RWPE2 (cell line): ENCODE measurements at regions not wholly inside any gene's neighbourhood (a gene's known extent, or its start where the extent isn't known, plus 50 kb on each side); places are given as distances from the start of the nearest gene placed in this dataset.

Source experiments
- ATAC-seq: fragments of 200-7000 bp; cut with Tn5 transposase; 3 replicates; pipeline ENCODE4 v1.9.1; 2021; ENCODE audit warnings: low read depth
- DNase-seq: peaks from one replicate; pipeline ENCODE4 v3.0.0-alpha.2; 2020; ENCODE audit warnings: low spot score
- H3K27ac ChIP-seq: fragments of 450-650 bp; 2 replicates; pipeline ENCODE4 v1.5.1; 2017; ENCODE audit warnings: mild to moderate bottlenecking; ENCODE audit not compliant: poor library complexity, severe bottlenecking
- H3K27me3 ChIP-seq: fragments of 250-450 bp; sonication (Bioruptor Pico); 2 replicates; pipeline ENCODE4 v1.5.1; 2021; ENCODE audit warnings: mild to moderate bottlenecking, moderate library complexity; ENCODE audit not compliant: insufficient read depth, poor library complexity, severe bottlenecking
- H3K36me3 ChIP-seq: fragments of 250-450 bp; sonication (Bioruptor Pico); 2 replicates; pipeline ENCODE4 v1.5.1; 2020; ENCODE audit warnings: low read depth, mild to moderate bottlenecking, moderate library complexity
- H3K4me1 ChIP-seq: fragments of 250-450 bp; sonication (Bioruptor Pico); 2 replicates; pipeline ENCODE4 v1.5.1; 2021; ENCODE audit warnings: mild to moderate bottlenecking, moderate library complexity; ENCODE audit not compliant: insufficient read depth, poor library complexity, severe bottlenecking
- H3K4me3 ChIP-seq: fragments of 250-450 bp; sonication (Bioruptor Pico); 2 replicates; pipeline ENCODE4 v1.5.1; 2021; ENCODE audit warnings: mild to moderate bottlenecking, moderate library complexity; ENCODE audit not compliant: severe bottlenecking
- H3K9me3 ChIP-seq: fragments of 250-450 bp; sonication (Bioruptor Pico); 2 replicates; pipeline ENCODE4 v1.5.1; 2021; ENCODE audit warnings: mild to moderate bottlenecking, moderate library complexity; ENCODE audit not compliant: severe bottlenecking
- CTCF ChIP-seq: fragments of 450-650 bp; IDR thresholded peaks from one replicate; pipeline ENCODE4 v1.5.1; 2017; ENCODE audit warnings: mild to moderate bottlenecking, moderate library complexity; ENCODE audit not compliant: poor library complexity, severe bottlenecking

GRCh38 chr2:71999580-71999979, 148.1 kb downstream of the CYP26B1 start:
- Histone ChIP-seq H3K27me3 (no peaks in the 10 kb centered on the region), H3K4me3 (no peak overlapping the region), H3K36me3 (no peaks in the 10 kb centered on the region), H3K27ac (no peak overlapping the region), H3K9me3 (no peaks in the 10 kb centered on the region), H3K4me1 (no peaks in the 10 kb centered on the region)
- ATAC-seq = no peak
- TF ChIP-seq CTCF = no peak
- no peak for DNase-seq

GRCh38 chr2:71997843-71998242, 149.8 kb downstream of the CYP26B1 start:
- H3K27me3 ChIP-seq = no peaks in the 10 kb centered on the region
- TF ChIP-seq CTCF = no peak
- DNase-seq (no peak), ATAC-seq (no peak)
- no peaks in the 10 kb centered on the region for H3K36me3 ChIP-seq
- H3K4me1 ChIP-seq = no peaks in the 10 kb centered on the region
- no peaks in the 10 kb centered on the region for H3K9me3 ChIP-seq
- no peak overlapping the region for H3K4me3 ChIP-seq
- no peak overlapping the region for H3K27ac ChIP-seq

GRCh38 chr2:71995067-71995665, 152.5 kb downstream of the CYP26B1 start:
- Histone ChIP-seq H3K27me3 (no peaks in the 10 kb centered on the region), H3K9me3 (no peaks in the 10 kb centered on the region), H3K36me3 (no peaks in the 10 kb centered on the region), H3K4me1 (no peaks in the 10 kb centered on the region), H3K4me3 (no peak overlapping the region), H3K27ac (no peak overlapping the region)
- peak; percentile 44 for TF ChIP-seq CTCF
- ATAC-seq = no peak
- no peak for DNase-seq

GRCh38 chr2:71992036-71992435, 155.6 kb downstream of the CYP26B1 start:
- no peaks in the 10 kb centered on the region for H3K9me3 ChIP-seq
- no peak overlapping the region for H3K27ac ChIP-seq
- DNase-seq (no peak), ATAC-seq (no peak)
- H3K4me3 ChIP-seq = no peak overlapping the region
- no peaks in the 10 kb centered on the region for H3K4me1 ChIP-seq
- TF ChIP-seq CTCF = no peak
- H3K36me3 ChIP-seq = no peaks in the 10 kb centered on the region
- H3K27me3 ChIP-seq = no peaks in the 10 kb centered on the region

- Histone ChIP-seq H3K4me1 (no peaks in the 10 kb centered on the region), H3K4me3 (no peak overlapping the region), H3K36me3 (no peaks in the 10 kb centered on the region), H3K9me3 (no peaks in the 10 kb centered on the region), H3K27ac (no peak overlapping the region), H3K27me3 (no peaks in the 10 kb centered on the region)
- TF ChIP-seq CTCF = no peak
- ATAC-seq (no peak), DNase-seq (no peak)
Observed at GRCh38 chr2:71991397-71991796, 156.3 kb downstream of the CYP26B1 start.
